ENCODE measurements at regions not wholly inside any gene's neighbourhood (a gene's known extent, or its start where the extent isn't known, plus 50 kb on each side); places are given as distances from the start of the nearest gene placed in this dataset.

- no peak overlapping the region for H3K4me3 ChIP-seq (ENCODE audit: low read depth, low read length)
- DNase-seq (ENCODE audit: low read depth) = no peak
- TF ChIP-seq CTCF (IDR thresholded peaks at IDR 0.05; ENCODE audit: insufficient read depth, low read depth, low read length, missing control alignments) = no peak
Measured at GRCh38 chr14:40894846-40895245, 711.8 kb upstream of the LRFN5 start.

GRCh38 chr14:40889126-40889525, 717.5 kb upstream of the LRFN5 start:
- DNase-seq (ENCODE audit: low read depth) = no peak
- H3K4me3 ChIP-seq (ENCODE audit: low read depth, low read length) = no peak overlapping the region
- no peak for TF ChIP-seq CTCF (IDR thresholded peaks at IDR 0.05; ENCODE audit: insufficient read depth, low read depth, low read length, missing control alignments)

- no peak for DNase-seq (ENCODE audit: low read depth)
- no peak for TF ChIP-seq CTCF (IDR thresholded peaks at IDR 0.05; ENCODE audit: insufficient read depth, low read depth, low read length, missing control alignments)
- H3K4me3 ChIP-seq (ENCODE audit: low read depth, low read length) = no peak overlapping the region
Measured at GRCh38 chr14:40887912-40888311, 718.8 kb upstream of the LRFN5 start.

GRCh38 chr14:40870252-40870651, 736.4 kb upstream of the LRFN5 start:
- no peak overlapping the region for H3K4me3 ChIP-seq (ENCODE audit: low read depth, low read length)
- DNase-seq (ENCODE audit: low read depth) = no peak
- no peak for TF ChIP-seq CTCF (IDR thresholded peaks at IDR 0.05; ENCODE audit: insufficient read depth, low read depth, low read length, missing control alignments)

GRCh38 chr14:40859055-40859454, 747.6 kb upstream of the LRFN5 start:
- DNase-seq (ENCODE audit: low read depth) = no peak
- no peak overlapping the region for H3K4me3 ChIP-seq (ENCODE audit: low read depth, low read length)
- no peak for TF ChIP-seq CTCF (IDR thresholded peaks at IDR 0.05; ENCODE audit: insufficient read depth, low read depth, low read length, missing control alignments)

GRCh38 chr14:40855343-40855742, 751.3 kb upstream of the LRFN5 start:
- TF ChIP-seq CTCF (IDR thresholded peaks at IDR 0.05; ENCODE audit: insufficient read depth, low read depth, low read length, missing control alignments) = no peak
- H3K4me3 ChIP-seq (ENCODE audit: low read depth, low read length) = no peak overlapping the region
- DNase-seq (ENCODE audit: low read depth) = no peak

- no peak overlapping the region for H3K4me3 ChIP-seq (ENCODE audit: low read depth, low read length)
- DNase-seq (ENCODE audit: low read depth) = no peak
- TF ChIP-seq CTCF (IDR thresholded peaks at IDR 0.05; ENCODE audit: insufficient read depth, low read depth, low read length, missing control alignments) = no peak
Measured at GRCh38 chr14:40850191-40850590, 756.5 kb upstream of the LRFN5 start.

Measured in GM12865 (cell line).